ENCODE measurements at regions not wholly inside any gene's neighbourhood (a gene's known extent, or its start where the extent isn't known, plus 50 kb on each side); places are given as distances from the start of the nearest gene placed in this dataset.

- TF ChIP-seq CTCF (conservative IDR thresholded peaks at IDR 0.05 in 1 of 2, IDR thresholded peaks at IDR 0.05 in 1 of 2; ENCODE audit: extremely low read depth in 1 of 2, insufficient read depth in 1 of 2, low read depth in 1 of 2, low read length in 2 of 2) (no peak), EZH2 (IDR thresholded peaks at IDR 0.05; ENCODE audit: borderline replicate concordance, low read length) (no peak)
These were observed 97.6 kb upstream of the CNTN3 start for GRCh38 chr3:74711913-74712512.

All from mammary epithelial cell (primary cell).